ENCODE measurements at regions not wholly inside any gene's neighbourhood (a gene's known extent, or its start where the extent isn't known, plus 50 kb on each side); places are given as distances from the start of the nearest gene placed in this dataset.

- no peak for DNase-seq
- TF ChIP-seq EZH2 (IDR thresholded peaks at IDR 0.05; ENCODE audit: low read depth) (no peak), CTCF (conservative IDR thresholded peaks at IDR 0.05) (no peak)
- Histone ChIP-seq H2AFZ (no peak overlapping the region), H3K4me3 (no peak overlapping the region), H3K36me3 (ENCODE audit: low read depth) (no peaks in the 10 kb centered on the region), H3K79me2 (ENCODE audit: low read depth) (no peaks in the 10 kb centered on the region), H3K9me3 (ENCODE audit: insufficient read depth, low read depth) (no peaks in the 10 kb centered on the region), H4K20me1 (ENCODE audit: insufficient read depth) (no peaks in the 10 kb centered on the region), H3K27me3 (ENCODE audit: insufficient read depth, low read depth) (no peaks in the 10 kb centered on the region), H3K4me2 (no peak overlapping the region), H3F3A (ENCODE audit: insufficient read depth, low read depth) (no peaks in the 10 kb centered on the region), H3K27ac (no peak overlapping the region), H3K9me2 (ENCODE audit: insufficient read depth) (no peaks in the 10 kb centered on the region), H3K4me1 (replicated peaks; ENCODE audit: insufficient read depth) (no peaks in the 10 kb centered on the region)
- ChIA-PET POLR2A (ENCODE audit: unreplicated experiment) (no interaction called here), CTCF (no interaction called here)
- BruUV-seq (replicated peaks): no TSS peak
- intact Hi-C loops (cut with micrococcal nuclease; ENCODE audit: unreplicated experiment): no loop called here
Measured at GRCh38 chr6:141682391-141682790, 450.3 kb upstream of the GJE1 start.

GRCh38 chr6:141677598-141678211 lies 455.0 kb upstream of the GJE1 start:
- Histone ChIP-seq H3K9me3 (ENCODE audit: insufficient read depth, low read depth) (no peaks in the 10 kb centered on the region), H4K20me1 (ENCODE audit: insufficient read depth) (no peaks in the 10 kb centered on the region), H3K9me2 (ENCODE audit: insufficient read depth) (no peaks in the 10 kb centered on the region), H3F3A (ENCODE audit: insufficient read depth, low read depth) (no peaks in the 10 kb centered on the region), H3K27me3 (ENCODE audit: insufficient read depth, low read depth) (no peaks in the 10 kb centered on the region), H3K4me3 (no peak overlapping the region), H3K36me3 (ENCODE audit: low read depth) (no peaks in the 10 kb centered on the region), H3K4me1 (replicated peaks; ENCODE audit: insufficient read depth) (no peaks in the 10 kb centered on the region), H3K4me2 (no peak overlapping the region), H3K79me2 (ENCODE audit: low read depth) (no peaks in the 10 kb centered on the region), H3K27ac (no peak overlapping the region), H2AFZ (no peak overlapping the region)
- intact Hi-C loops (cut with micrococcal nuclease; ENCODE audit: unreplicated experiment): loop anchor here (2.0 to 10.0 kb wide), 2 partner anchors 307 to 435 kb away; no protein-coding TSS in a partner anchor
- ChIA-PET CTCF (no interaction called here), POLR2A (ENCODE audit: unreplicated experiment) (no interaction called here)
- no TSS peak for BruUV-seq (replicated peaks)
- no peak for DNase-seq
- TF ChIP-seq CTCF (conservative IDR thresholded peaks at IDR 0.05): peak; percentile 66
- no peak for TF ChIP-seq EZH2 (IDR thresholded peaks at IDR 0.05; ENCODE audit: low read depth)

- CTCF ChIA-PET: interaction anchor here (0.7 to 1.4 kb wide), 2 partner anchors 115 to 127 kb away, joined by 3 read pairs; no protein-coding TSS in a partner anchor
Measured at GRCh38 chr6:141675957-141676356, 456.8 kb upstream of the GJE1 start.

More at GRCh38 chr6:141675957-141676356, 456.8 kb upstream of the GJE1 start:
- H3K4me1 ChIP-seq (replicated peaks; ENCODE audit: insufficient read depth): no peaks in the 10 kb centered on the region
- H3K79me2 ChIP-seq (ENCODE audit: low read depth): no peaks in the 10 kb centered on the region
- BruUV-seq (replicated peaks): no TSS peak
- no peaks in the 10 kb centered on the region for H3F3A ChIP-seq (ENCODE audit: insufficient read depth, low read depth)
- no peaks in the 10 kb centered on the region for H3K36me3 ChIP-seq (ENCODE audit: low read depth)
- POLR2A ChIA-PET (ENCODE audit: unreplicated experiment): interaction anchor here (0.7 kb wide), 1 partner anchor 878 kb away, joined by 3 read pairs; no protein-coding TSS in a partner anchor
- no peak overlapping the region for H3K4me2 ChIP-seq
- no peaks in the 10 kb centered on the region for H4K20me1 ChIP-seq (ENCODE audit: insufficient read depth)
- no peak overlapping the region for H3K27ac ChIP-seq
- H3K27me3 ChIP-seq (ENCODE audit: insufficient read depth, low read depth): no peaks in the 10 kb centered on the region
- H3K9me2 ChIP-seq (ENCODE audit: insufficient read depth): no peaks in the 10 kb centered on the region
- TF ChIP-seq CTCF (conservative IDR thresholded peaks at IDR 0.05) (peak; percentile 45), EZH2 (IDR thresholded peaks at IDR 0.05; ENCODE audit: low read depth) (no peak)
- H3K4me3 ChIP-seq: no peak overlapping the region
- H2AFZ ChIP-seq: no peak overlapping the region
- intact Hi-C loops (cut with micrococcal nuclease; ENCODE audit: unreplicated experiment): loop anchor here (2.0 to 10.0 kb wide), 2 partner anchors 309 to 437 kb away; no protein-coding TSS in a partner anchor
- no peaks in the 10 kb centered on the region for H3K9me3 ChIP-seq (ENCODE audit: insufficient read depth, low read depth)
- DNase-seq: no peak

Data from PC-9 (cell line).